ENCODE measurements at regions not wholly inside any gene's neighbourhood (a gene's known extent, or its start where the extent isn't known, plus 50 kb on each side); places are given as distances from the start of the nearest gene placed in this dataset.
"Not testable (repeated sequence)": the region's sequence is repeated elsewhere in the genome, so short reads cannot be mapped to it uniquely, and the experiment has no call there.

GRCh38 chr7:9621306-9621902 lies 1188.0 kb downstream of the NXPH1 start:
- TF ChIP-seq CTCF, POLR2A (IDR thresholded peaks at IDR 0.05): not testable (repeated sequence)
